K562 (cell line): ENCODE measurements at regions not wholly inside any gene's neighbourhood (a gene's known extent, or its start where the extent isn't known, plus 50 kb on each side); places are given as distances from the start of the nearest gene placed in this dataset.

Experiments
- ATAC-seq: fragments of 200-7000 bp; cut with Tn5 transposase; 3 replicates; pipeline ENCODE4 v1.9.1; 2020; ENCODE audit warnings: moderate library complexity
- BruUV-seq: library from RNA; stranded (reverse); fragments of 400-500 nt; replicated peaks from 2 replicates; lab custom pipeline; 2021; lab: Mats Ljungman, UMichigan
- CTCF ChIA-PET: fragments of 300-600 bp; formaldehyde crosslinking; extraction: SDS; loops from one replicate; lab custom pipeline; 2021; ENCODE audit warnings: low intra/inter-chr PET ratio; lab: Yijun Ruan, JAX
- POLR2A ChIA-PET: fragments of 300-600, 350-650 bp; sonication (Branson Sonifier 250); formaldehyde crosslinking; extraction: SDS; loops from one replicate; lab custom pipeline; 2021; ENCODE audit warnings: antibody characterized with exemption, inconsistent platforms; lab: Yijun Ruan, JAX
- DNase-seq, 4 experiments: peaks; one replicate each; pipeline versions ENCODE4 v3.0.0 to v3.0.0-alpha.2; 2011 to 2018; ENCODE audit warnings: low spot score in 3 of 4, mixed read lengths in 3 of 4; ENCODE audit errors: extremely low read depth in 1 of 4
- FAIRE-seq: peaks from 2 replicates; lab custom pipeline; 2011; peaks lifted over from hg19 to GRCh38; lab: Jason Lieb, UNC
- H2AFZ ChIP-seq: 2 replicates; pipeline ENCODE4 v1.6.0; 2011; ENCODE audit warnings: low read depth, low read length, control low read depth, inconsistent platforms
- H3K27ac ChIP-seq: fragments of 200-600 bp; 3 replicates; pipeline ENCODE4 v1.8.0; 2011; ENCODE audit warnings: low read depth, mild to moderate bottlenecking, control low read depth, inconsistent platforms, low read length, moderate library complexity, mixed read lengths; ENCODE audit errors: extremely low read depth
- H3K27me3 ChIP-seq, 2 experiments: fragments of 300-600 bp in 1 of 2; 2 replicates in 1 of 2; 3 replicates in 1 of 2; pipeline versions ENCODE4 v1.6.0 to v1.8.0; 2011; ENCODE audit warnings: inconsistent platforms in 2 of 2, low read length in 2 of 2, mild to moderate bottlenecking in 1 of 2, mixed read lengths in 1 of 2, moderate library complexity in 1 of 2; ENCODE audit not compliant: control insufficient read depth in 2 of 2, insufficient read depth in 2 of 2
- H3K36me3 ChIP-seq: fragments of 300-600 bp; 3 replicates; pipeline ENCODE4 v1.8.0; 2011; ENCODE audit warnings: mild to moderate bottlenecking, low read length, inconsistent platforms; ENCODE audit not compliant: control insufficient read depth, insufficient read depth
- H3K4me1 ChIP-seq, 2 experiments: fragments of 200-600 bp in 1 of 2; replicated peaks in 1 of 2; 2 replicates in 1 of 2; 3 replicates in 1 of 2; pipeline versions ENCODE4 v1.5.1 to v1.8.0; 2011; ENCODE audit warnings: inconsistent platforms in 2 of 2, low read length in 2 of 2, mild to moderate bottlenecking in 1 of 2, mixed read lengths in 1 of 2, moderate library complexity in 1 of 2; ENCODE audit not compliant: control insufficient read depth in 2 of 2, insufficient read depth in 2 of 2
- H3K4me2 ChIP-seq: 2 replicates; pipeline ENCODE4 v1.6.1; 2011; ENCODE audit warnings: low read length, control low read depth, inconsistent platforms, mixed read lengths; ENCODE audit not compliant: insufficient read depth
- H3K4me3 ChIP-seq: fragments of 200-600 bp; sonication (generic), shearing (Covaris generic); 2 replicates; pipeline ENCODE4 v1.5.1; 2016; ENCODE audit warnings: control low read depth, inconsistent platforms
- H3K79me2 ChIP-seq: fragments of 200-600 bp; 3 replicates; pipeline ENCODE4 v1.8.0; 2011; ENCODE audit warnings: low read length, inconsistent platforms; ENCODE audit not compliant: control insufficient read depth, insufficient read depth
- H3K9ac ChIP-seq, 2 experiments: 2 replicates each; pipeline versions ENCODE4 v1.6.0 to v1.6.1; 2011; ENCODE audit warnings: low read depth in 2 of 2, low read length in 2 of 2, control low read depth in 1 of 2, inconsistent platforms in 1 of 2, mild to moderate bottlenecking in 1 of 2, mixed read lengths in 1 of 2; ENCODE audit not compliant: insufficient read depth in 1 of 2
- H3K9me1 ChIP-seq: one replicate; pipeline ENCODE4 v1.6.0; 2011; ENCODE audit warnings: inconsistent platforms, mild to moderate bottlenecking, low read length, moderate library complexity; ENCODE audit not compliant: control insufficient read depth, insufficient read depth
- H3K9me3 ChIP-seq: replicated peaks from 2 replicates; pipeline ENCODE4 v1.5.1; 2011; ENCODE audit warnings: low read depth, low read length, inconsistent platforms; ENCODE audit not compliant: control insufficient read depth, insufficient read depth
- H4K20me1 ChIP-seq: replicated peaks from 2 replicates; pipeline ENCODE4 v1.6.1; 2011; ENCODE audit warnings: low read length, inconsistent platforms, mixed read lengths; ENCODE audit not compliant: control insufficient read depth, insufficient read depth
- ATF6 ChIP-seq: sonication (generic); formaldehyde crosslinking; IDR thresholded peaks from 2 replicates; pipeline ENCODE4 v1.4.0; 2020; ENCODE audit warnings: mild to moderate bottlenecking, missing genetic modification reagents
- BDP1 ChIP-seq: IDR thresholded peaks from 3 replicates; pipeline ENCODE4 v1.6.1; 2011; ENCODE audit not compliant: insufficient read length, insufficient read depth
- ETV5 ChIP-seq: sonication (generic); formaldehyde crosslinking; IDR thresholded peaks from 2 replicates; pipeline ENCODE4 v1.4.0; 2020; ENCODE audit warnings: low read depth, mild to moderate bottlenecking, missing genetic modification reagents
- FUS ChIP-seq: fragments of 200-400 bp; formaldehyde crosslinking; optimal IDR thresholded peaks from 2 replicates; pipeline ENCODE3; 2017; ENCODE audit warnings: low read depth, low read length
- KDM2B ChIP-seq: fragments of 250-450 bp; sonication (Bioruptor Pico); IDR thresholded peaks from 2 replicates; pipeline ENCODE4 v1.8.0; 2021; ENCODE audit warnings: mild to moderate bottlenecking, moderate library complexity
- MIER1 ChIP-seq: fragments of 450-650 bp; IDR thresholded peaks from 2 replicates; pipeline ENCODE4 v1.6.1; 2016; ENCODE audit warnings: antibody characterized with exemption, mild to moderate bottlenecking, low read depth
- NCOR1 ChIP-seq: fragments of 450-650 bp; IDR thresholded peaks from 2 replicates; pipeline ENCODE4 v1.6.1; 2016; ENCODE audit warnings: mild to moderate bottlenecking, moderate library complexity
- PTRF ChIP-seq: fragments of 450-650 bp; IDR thresholded peaks from 2 replicates; pipeline ENCODE4 v1.6.1; 2016; ENCODE audit warnings: mild to moderate bottlenecking, missing genetic modification characterization, missing compliant biosample characterization
- ZNF347 ChIP-seq: fragments of 450-650 bp; formaldehyde crosslinking; IDR thresholded peaks from 2 replicates; pipeline ENCODE4 v1.4.0; 2020; ENCODE audit warnings: low read depth, mild to moderate bottlenecking, moderate library complexity
- ZNF511 ChIP-seq: sonication (generic); formaldehyde crosslinking; IDR thresholded peaks from 2 replicates; pipeline ENCODE4 v1.8.0; 2022; ENCODE audit warnings: mild to moderate bottlenecking, missing genetic modification reagents
- ZNF589 ChIP-seq: fragments of 200-800 bp; sonication (Bioruptor generic); IDR thresholded peaks from 2 replicates; pipeline ENCODE4 v1.6.1; 2016; ENCODE audit warnings: low read depth, missing genetic modification characterization, missing compliant biosample characterization
- WGBS: fragments of 100-300 bp; shearing (Covaris generic); methylation state at CpG from one replicate; pipeline ENCODE4 v1.1.6; 2016; ENCODE audit warnings: low coverage, mixed read lengths; ENCODE audit not compliant: insufficient coverage; ENCODE audit errors: missing lambda C conversion rate; 5-methylcytosine and 5-hydroxymethylcytosine counted together
- in situ Hi-C: fragments of 300-500 bp; cut with MboI; formaldehyde crosslinking; loops from 4 replicates; pipeline ENCODE4 v1.15.0; 2018; ENCODE audit warnings: inconsistent platforms, mixed read lengths
- intact Hi-C: fragments of 100-400 bp; cut with micrococcal nuclease; formaldehyde crosslinking; loops from 2 replicates; pipeline ENCODE4 v1.14.2; 2022
- TF ChIP-seq, protein P1 (sequence below): fragments of 450-650 bp; IDR thresholded peaks from one replicate; pipeline ENCODE4 v1.6.1; 2018; ENCODE audit warnings: mild to moderate bottlenecking, moderate library complexity; ENCODE audit not compliant: partially characterized antibody
- TF ChIP-seq, protein P2 (sequence below), 2 experiments: IDR thresholded peaks in 1 of 2; conservative IDR thresholded peaks in 1 of 2; 2 replicates each; pipeline ENCODE4 v1.6.1; 2016; ENCODE audit warnings: low read depth in 2 of 2, mild to moderate bottlenecking in 1 of 2, missing compliant biosample characterization in 1 of 2, missing genetic modification characterization in 1 of 2, moderate library complexity in 1 of 2
- TF ChIP-seq, protein P3 (sequence below), 2 experiments: IDR thresholded peaks; 2 replicates each; pipeline ENCODE4 v1.6.1; 2011; ENCODE audit warnings: borderline replicate concordance in 1 of 2, control low read depth in 1 of 2, low read depth in 1 of 2, low read length in 1 of 2, mild to moderate bottlenecking in 1 of 2, mixed read lengths in 1 of 2, moderate library complexity in 1 of 2; ENCODE audit not compliant: insufficient read depth in 1 of 2, insufficient read length in 1 of 2, poor library complexity in 1 of 2, severe bottlenecking in 1 of 2; ENCODE audit errors: extremely low read depth in 1 of 2

DNA sequence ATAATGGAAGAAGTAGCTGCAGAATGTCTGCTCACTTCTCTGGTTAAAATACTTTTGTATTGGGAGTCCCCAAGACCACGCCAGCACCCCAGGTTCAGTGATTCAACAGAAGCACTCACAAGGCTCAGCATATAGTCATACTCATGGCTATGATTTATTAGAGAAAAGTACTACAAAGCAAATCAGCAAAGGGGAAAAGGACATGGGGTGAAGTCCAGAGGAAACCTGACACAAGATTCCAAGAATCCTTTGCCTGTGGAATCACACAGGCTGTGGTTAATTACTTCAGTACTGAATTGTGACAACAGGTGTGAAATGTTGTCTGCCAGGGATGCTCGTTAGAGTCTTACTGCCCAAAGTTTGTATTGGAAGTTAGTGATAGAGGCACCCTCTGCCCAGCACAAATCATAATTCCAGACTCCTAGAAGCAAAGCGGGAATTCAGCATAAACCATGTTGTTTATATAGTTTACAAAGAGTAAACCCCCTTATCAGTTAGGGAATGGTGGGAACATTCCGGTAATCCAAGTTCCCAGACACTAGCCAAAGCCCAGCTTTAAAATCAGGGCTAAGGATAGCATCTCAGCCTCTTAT lies 79.4 kb downstream of the HYCC1 start:
- Histone ChIP-seq H3K36me3 (no peaks in the 10 kb centered on the region), H3K9ac (no peak overlapping the region), H3K9me3 (no peaks in the 10 kb centered on the region), H2AFZ (no peak overlapping the region), H3K4me3 (no peak overlapping the region), H4K20me1 (no peaks in the 10 kb centered on the region), H3K9me1 (no peaks in the 10 kb centered on the region), H3K27ac (no peak overlapping the region), H3K4me2 (no peak overlapping the region), H3K27me3 (no peaks in the 10 kb centered on the region), H3K4me1 (no peaks in the 10 kb centered on the region), H3K79me2 (no peaks in the 10 kb centered on the region)
- WGBS, result 18% methylated on average over 4 of the region's 4 CpGs
- CTCF ChIA-PET, result no interaction called here
- POLR2A ChIA-PET, result interaction anchor here (0.5 kb wide), 1 partner anchor 1527 kb away, joined by 3 read pairs; no protein-coding TSS in a partner anchor
- no peak for FAIRE-seq
- in situ Hi-C loops (no loop called here), intact Hi-C loops (no loop called here)
- no peak for DNase-seq
- no peak for ATAC-seq
- no TSS peak for BruUV-seq
- TF ChIP-seq PTRF (no peak), ZNF589 (CRISPR knock-in tag) (no peak), NCOR1 (no peak), FUS (no peak), ZNF511 (CRISPR knock-in tag) (no peak), ZNF347 (CRISPR knock-in tag) (no peak), KDM2B (CRISPR knock-in tag) (no peak), ATF6 (CRISPR knock-in tag) (no peak), MIER1 (no peak), ETV5 (no peak), BDP1 (no peak)
- TF ChIP-seq, protein P1, sequence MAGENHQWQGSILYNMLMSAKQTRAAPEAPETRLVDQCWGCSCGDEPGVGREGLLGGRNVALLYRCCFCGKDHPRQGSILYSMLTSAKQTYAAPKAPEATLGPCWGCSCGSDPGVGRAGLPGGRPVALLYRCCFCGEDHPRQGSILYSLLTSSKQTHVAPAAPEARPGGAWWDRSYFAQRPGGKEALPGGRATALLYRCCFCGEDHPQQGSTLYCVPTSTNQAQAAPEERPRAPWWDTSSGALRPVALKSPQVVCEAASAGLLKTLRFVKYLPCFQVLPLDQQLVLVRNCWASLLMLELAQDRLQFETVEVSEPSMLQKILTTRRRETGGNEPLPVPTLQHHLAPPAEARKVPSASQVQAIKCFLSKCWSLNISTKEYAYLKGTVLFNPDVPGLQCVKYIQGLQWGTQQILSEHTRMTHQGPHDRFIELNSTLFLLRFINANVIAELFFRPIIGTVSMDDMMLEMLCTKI, result no peak
- TF ChIP-seq, protein P2, sequence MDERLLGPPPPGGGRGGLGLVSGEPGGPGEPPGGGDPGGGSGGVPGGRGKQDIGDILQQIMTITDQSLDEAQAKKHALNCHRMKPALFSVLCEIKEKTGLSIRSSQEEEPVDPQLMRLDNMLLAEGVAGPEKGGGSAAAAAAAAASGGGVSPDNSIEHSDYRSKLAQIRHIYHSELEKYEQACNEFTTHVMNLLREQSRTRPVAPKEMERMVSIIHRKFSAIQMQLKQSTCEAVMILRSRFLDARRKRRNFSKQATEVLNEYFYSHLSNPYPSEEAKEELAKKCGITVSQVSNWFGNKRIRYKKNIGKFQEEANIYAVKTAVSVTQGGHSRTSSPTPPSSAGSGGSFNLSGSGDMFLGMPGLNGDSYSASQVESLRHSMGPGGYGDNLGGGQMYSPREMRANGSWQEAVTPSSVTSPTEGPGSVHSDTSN (CRISPR knock-in tag; IDR thresholded peaks at IDR 0.05; ENCODE audit: low read depth), result no peak
- TF ChIP-seq, protein P2 (tag; conservative IDR thresholded peaks at IDR 0.05; ENCODE audit: low read depth), result no peak
- TF ChIP-seq, protein P3, sequence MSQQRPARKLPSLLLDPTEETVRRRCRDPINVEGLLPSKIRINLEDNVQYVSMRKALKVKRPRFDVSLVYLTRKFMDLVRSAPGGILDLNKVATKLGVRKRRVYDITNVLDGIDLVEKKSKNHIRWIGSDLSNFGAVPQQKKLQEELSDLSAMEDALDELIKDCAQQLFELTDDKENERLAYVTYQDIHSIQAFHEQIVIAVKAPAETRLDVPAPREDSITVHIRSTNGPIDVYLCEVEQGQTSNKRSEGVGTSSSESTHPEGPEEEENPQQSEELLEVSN (IDR thresholded peaks at IDR 0.05; ENCODE audit: borderline replicate concordance in 1 of 2, extremely low read depth in 1 of 2, insufficient read depth in 1 of 2, insufficient read length in 1 of 2, low read depth in 1 of 2, low read length in 1 of 2, poor library complexity in 1 of 2, severe bottlenecking in 1 of 2), result no peak
